ENCODE measurements at regions not wholly inside any gene's neighbourhood (a gene's known extent, or its start where the extent isn't known, plus 50 kb on each side); places are given as distances from the start of the nearest gene placed in this dataset.

GRCh38 chr12:90067791-90068190 lies 359.2 kb upstream of the ATP2B1 start:
- DNase-seq = no peak

- DNase-seq = no peak
Observed at GRCh38 chr12:90064852-90065801, 356.5 kb upstream of the ATP2B1 start.

- DNase-seq = no peak
Observed at GRCh38 chr12:90062799-90063198, 354.2 kb upstream of the ATP2B1 start.

- no peak for DNase-seq
Observed at GRCh38 chr12:90061809-90062208, 353.2 kb upstream of the ATP2B1 start.

GRCh38 chr12:90060031-90060430 lies 351.4 kb upstream of the ATP2B1 start:
- DNase-seq = no peak

GRCh38 chr12:90058704-90059103 lies 350.1 kb upstream of the ATP2B1 start:
- DNase-seq = no peak

GRCh38 chr12:90055071-90055470 lies 346.4 kb upstream of the ATP2B1 start:
- no peak for DNase-seq

GRCh38 chr12:90048918-90049317 lies 340.3 kb upstream of the ATP2B1 start:
- DNase-seq = no peak

- no peak for DNase-seq
Observed at GRCh38 chr12:90045559-90045958, 336.9 kb upstream of the ATP2B1 start.

- no peak for DNase-seq
Observed at GRCh38 chr12:90044069-90044468, 335.4 kb upstream of the ATP2B1 start.

GRCh38 chr12:90042920-90043641 lies 334.4 kb upstream of the ATP2B1 start:
- no peak for DNase-seq

GRCh38 chr12:90038289-90038688 lies 329.7 kb upstream of the ATP2B1 start:
- no peak for DNase-seq

GRCh38 chr12:90037740-90038139 lies 329.1 kb upstream of the ATP2B1 start:
- DNase-seq = no peak

- DNase-seq = no peak
Observed at GRCh38 chr12:90036637-90037036, 328.0 kb upstream of the ATP2B1 start.

- no peak for DNase-seq
Observed at GRCh38 chr12:90030726-90031125, 322.1 kb upstream of the ATP2B1 start.

GRCh38 chr12:90029317-90029716 lies 320.7 kb upstream of the ATP2B1 start:
- DNase-seq = no peak

GRCh38 chr12:90028635-90029051 lies 320.0 kb upstream of the ATP2B1 start:
- DNase-seq = no peak

GRCh38 chr12:90027889-90028634 lies 319.4 kb upstream of the ATP2B1 start:
- no peak for DNase-seq

GRCh38 chr12:90027041-90027440 lies 318.4 kb upstream of the ATP2B1 start:
- no peak for DNase-seq

GRCh38 chr12:90026516-90026915 lies 317.9 kb upstream of the ATP2B1 start:
- DNase-seq = no peak

- DNase-seq = no peak
Observed at GRCh38 chr12:90024262-90024661, 315.6 kb upstream of the ATP2B1 start.

GRCh38 chr12:90023207-90023900 lies 314.7 kb upstream of the ATP2B1 start:
- no peak for DNase-seq
